ENCODE measurements at regions not wholly inside any gene's neighbourhood (a gene's known extent, or its start where the extent isn't known, plus 50 kb on each side); places are given as distances from the start of the nearest gene placed in this dataset.

DNA sequence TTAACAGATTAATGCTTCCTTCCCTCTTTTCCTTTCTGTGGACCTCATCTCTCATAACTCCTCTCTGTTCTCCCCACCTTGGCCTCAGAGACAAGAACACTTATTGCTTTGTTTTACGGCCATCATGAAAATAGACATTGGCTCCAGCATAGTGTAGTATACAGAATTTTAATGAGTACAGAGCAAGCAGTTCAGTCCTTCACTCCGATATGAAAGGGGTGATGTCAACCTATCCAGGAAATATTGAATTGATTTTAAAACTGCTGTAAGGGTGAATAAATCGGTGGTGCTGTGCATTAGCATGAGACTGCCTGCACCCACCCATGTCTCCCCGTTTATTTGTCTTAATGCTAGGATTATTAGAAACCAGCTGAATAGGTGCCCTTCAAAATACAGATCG is 490.9 kb upstream of the TBL1XR1 start:
- TF ChIP-seq, protein P1, sequence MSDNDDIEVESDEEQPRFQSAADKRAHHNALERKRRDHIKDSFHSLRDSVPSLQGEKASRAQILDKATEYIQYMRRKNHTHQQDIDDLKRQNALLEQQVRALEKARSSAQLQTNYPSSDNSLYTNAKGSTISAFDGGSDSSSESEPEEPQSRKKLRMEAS (IDR thresholded peaks at IDR 0.05; ENCODE audit: low read depth, low read length): no peak
- TF ChIP-seq POLR2A (IDR thresholded peaks at IDR 0.05; ENCODE audit: extremely low read depth, insufficient read length): no peak
